GM23248 (cell line): ENCODE measurements at regions not wholly inside any gene's neighbourhood (a gene's known extent, or its start where the extent isn't known, plus 50 kb on each side); places are given as distances from the start of the nearest gene placed in this dataset.

Experiments
- EZH2 ChIP-seq: fragments of 200-600 bp; sonication (generic); IDR thresholded peaks from 2 replicates; pipeline ENCODE4 v1.6.1; 2018; ENCODE audit warnings: antibody characterized with exemption, mild to moderate bottlenecking; ENCODE audit not compliant: insufficient read depth, poor library complexity, severe bottlenecking
- EZH2phosphoT487 ChIP-seq: fragments of 200-600 bp; sonication (generic); IDR thresholded peaks from 2 replicates; pipeline ENCODE4 v1.6.1; 2018; ENCODE audit warnings: antibody characterized with exemption, moderate library complexity, mild to moderate bottlenecking, low read depth; ENCODE audit not compliant: insufficient read depth

GRCh38 chr18:26791676-26792075 is 73.8 kb downstream of the AQP4 start:
- TF ChIP-seq EZH2 = no peak
- TF ChIP-seq EZH2phosphoT487 = no peak
